HAP-1 (cell line): ENCODE measurements at regions not wholly inside any gene's neighbourhood (a gene's known extent, or its start where the extent isn't known, plus 50 kb on each side); places are given as distances from the start of the nearest gene placed in this dataset.

ENCODE experiments used
- DNase-seq, 2 experiments: peaks; one replicate each; pipeline ENCODE4 v3.0.0-alpha.2; 2016 to 2020; ENCODE audit warnings: low spot score in 2 of 2
- H3K27me3 ChIP-seq: fragments of 250-450 bp; sonication (Bioruptor Pico); 2 replicates; pipeline ENCODE4 v1.5.1; 2020; ENCODE audit warnings: low read depth, mild to moderate bottlenecking, moderate library complexity
- H3K36me3 ChIP-seq: fragments of 250-450 bp; sonication (Bioruptor Pico); replicated peaks from 2 replicates; pipeline ENCODE4 v1.5.1; 2020; ENCODE audit warnings: mild to moderate bottlenecking
- H3K4me1 ChIP-seq: fragments of 250-450 bp; sonication (Bioruptor Pico); 2 replicates; pipeline ENCODE4 v1.5.1; 2020; ENCODE audit warnings: mild to moderate bottlenecking
- H3K4me3 ChIP-seq: fragments of 250-450 bp; sonication (Bioruptor Pico); 2 replicates; pipeline ENCODE4 v1.5.1; 2020; ENCODE audit warnings: mild to moderate bottlenecking, moderate library complexity
- H3K9me3 ChIP-seq: fragments of 250-450 bp; sonication (Bioruptor Pico); 2 replicates; pipeline ENCODE4 v1.5.1; 2020; ENCODE audit warnings: mild to moderate bottlenecking, moderate library complexity
- in situ Hi-C: fragments of 300-500 bp; cut with MboI; formaldehyde crosslinking; loops from 3 replicates; pipeline ENCODE4 v1.14.3; 2020; ENCODE audit warnings: low sequenced_read_pairs, inconsistent platforms, mixed read lengths

DNA sequence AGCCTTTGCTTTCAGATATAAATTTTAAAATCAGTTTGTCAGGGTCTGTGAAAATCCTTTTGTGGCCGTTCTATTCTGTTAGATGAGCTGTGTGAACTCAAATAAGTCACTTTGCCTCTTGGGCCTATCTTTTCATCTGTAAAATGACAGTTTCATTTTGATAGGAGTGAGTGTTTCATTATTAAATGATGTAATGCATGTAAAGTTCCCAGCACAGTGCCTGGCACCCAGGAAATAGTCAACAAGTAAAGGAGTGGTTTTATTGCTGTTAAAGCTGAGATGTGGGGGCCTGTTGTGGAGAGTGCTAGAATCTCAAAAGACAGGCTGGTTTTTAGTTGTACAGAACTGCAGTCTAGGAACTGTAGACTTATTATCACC, 394.5 kb upstream of the CFAP20DC start:
- no peaks in the 10 kb centered on the region for H3K4me1 ChIP-seq
- no peaks in the 10 kb centered on the region for H3K9me3 ChIP-seq
- H3K36me3 ChIP-seq, result no peaks in the 10 kb centered on the region
- no peak for DNase-seq
- no peaks in the 10 kb centered on the region for H3K27me3 ChIP-seq
- H3K4me3 ChIP-seq, result no peak overlapping the region
- in situ Hi-C loops, result no loop called here

- in situ Hi-C loops, result no loop called here
- no peak overlapping the region for H3K4me3 ChIP-seq
- no peaks in the 10 kb centered on the region for H3K36me3 ChIP-seq
- H3K9me3 ChIP-seq, result no peaks in the 10 kb centered on the region
- DNase-seq, result no peak
- H3K27me3 ChIP-seq, result no peaks in the 10 kb centered on the region
- H3K4me1 ChIP-seq, result no peaks in the 10 kb centered on the region
Observed at GRCh38 chr3:59443618-59444293, 393.9 kb upstream of the CFAP20DC start.

DNA sequence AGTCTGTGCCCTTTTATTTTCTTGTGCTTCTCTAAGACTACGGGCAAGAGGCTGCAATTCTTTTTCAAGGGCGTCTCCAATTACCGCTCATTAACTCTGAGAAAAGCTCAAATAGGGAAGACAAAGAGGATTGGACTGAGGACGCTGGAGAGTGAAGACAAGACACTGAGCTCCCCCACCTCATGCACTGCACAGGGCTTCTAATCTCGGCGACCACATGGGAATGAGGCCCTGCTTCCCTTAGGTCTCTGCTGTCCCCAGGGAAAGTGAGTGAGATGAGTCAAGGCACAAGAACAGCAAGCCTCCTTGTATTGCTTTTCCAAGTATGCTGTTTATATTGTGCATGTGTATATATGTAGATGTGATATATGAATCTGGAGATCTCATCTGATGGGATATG, 392.2 kb upstream of the CFAP20DC start:
- Histone ChIP-seq H3K36me3 (no peaks in the 10 kb centered on the region), H3K4me1 (no peaks in the 10 kb centered on the region), H3K9me3 (no peaks in the 10 kb centered on the region), H3K27me3 (no peaks in the 10 kb centered on the region), H3K4me3 (no peak overlapping the region)
- no peak for DNase-seq
- in situ Hi-C loops, result no loop called here

GRCh38 chr3:59440285-59441028, 390.6 kb upstream of the CFAP20DC start:
- in situ Hi-C loops, result no loop called here
- no peak overlapping the region for H3K4me3 ChIP-seq
- H3K4me1 ChIP-seq, result no peaks in the 10 kb centered on the region
- H3K27me3 ChIP-seq, result no peaks in the 10 kb centered on the region
- peak in 1 of 2 experiments; percentile 10 for DNase-seq
- no peaks in the 10 kb centered on the region for H3K36me3 ChIP-seq
- H3K9me3 ChIP-seq, result no peaks in the 10 kb centered on the region

DNA sequence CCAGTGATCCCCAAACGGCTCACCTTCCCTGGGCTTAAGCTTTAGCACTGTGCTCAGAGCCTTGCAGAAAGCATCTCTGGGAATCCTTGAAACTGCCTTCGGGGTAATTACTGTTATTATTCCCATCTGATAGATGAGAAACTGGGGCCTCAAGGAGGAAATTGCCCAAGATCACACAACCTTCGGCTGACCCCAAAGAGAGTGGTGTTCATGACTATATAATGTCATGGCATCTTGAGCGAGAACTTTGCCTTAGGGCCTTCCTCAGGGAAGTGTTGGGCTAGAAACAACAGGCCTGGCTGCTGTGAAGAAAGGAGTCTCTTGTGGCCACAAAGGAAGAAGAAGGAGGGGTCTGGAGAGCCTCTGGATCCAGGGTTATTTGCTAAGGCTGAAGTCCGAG, 388.7 kb upstream of the CFAP20DC start:
- Histone ChIP-seq H3K27me3 (no peaks in the 10 kb centered on the region), H3K9me3 (no peaks in the 10 kb centered on the region), H3K36me3 (no peaks in the 10 kb centered on the region), H3K4me3 (no peak overlapping the region), H3K4me1 (no peaks in the 10 kb centered on the region)
- in situ Hi-C loops, result no loop called here
- DNase-seq, result no peak

- H3K4me3 ChIP-seq, result no peak overlapping the region
- no peak for DNase-seq
- no peaks in the 10 kb centered on the region for H3K27me3 ChIP-seq
- H3K36me3 ChIP-seq, result no peaks in the 10 kb centered on the region
- in situ Hi-C loops, result no loop called here
- H3K9me3 ChIP-seq, result no peaks in the 10 kb centered on the region
- no peaks in the 10 kb centered on the region for H3K4me1 ChIP-seq
Observed at GRCh38 chr3:59436164-59436958, 386.5 kb upstream of the CFAP20DC start.

- H3K4me1 ChIP-seq, result no peaks in the 10 kb centered on the region
- no peaks in the 10 kb centered on the region for H3K36me3 ChIP-seq
- no peaks in the 10 kb centered on the region for H3K9me3 ChIP-seq
- no peak overlapping the region for H3K4me3 ChIP-seq
- no peaks in the 10 kb centered on the region for H3K27me3 ChIP-seq
- no peak for DNase-seq
- in situ Hi-C loops, result no loop called here
Observed at GRCh38 chr3:59433546-59433945, 383.7 kb upstream of the CFAP20DC start.

DNA sequence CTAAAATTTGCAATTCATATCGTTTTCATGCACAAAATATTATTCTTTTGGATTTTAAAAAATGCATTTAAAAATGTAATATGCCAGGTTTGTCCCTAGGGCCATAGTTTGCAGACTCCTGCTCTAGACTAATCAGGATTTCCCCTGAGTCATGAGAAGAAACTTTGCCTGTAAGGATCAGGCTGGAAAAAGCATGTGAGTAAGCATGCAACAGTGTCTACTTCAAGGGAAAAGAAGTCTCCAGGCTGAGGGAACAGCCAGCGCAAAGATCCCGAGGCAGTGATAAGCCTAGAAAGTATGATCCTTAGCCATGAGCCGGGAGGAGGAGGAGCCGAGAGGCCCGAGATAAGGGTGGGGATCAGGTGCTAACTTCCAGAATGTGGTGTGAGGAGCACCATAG, 382.8 kb upstream of the CFAP20DC start:
- no peaks in the 10 kb centered on the region for H3K36me3 ChIP-seq
- DNase-seq, result no peak
- no peaks in the 10 kb centered on the region for H3K27me3 ChIP-seq
- no peaks in the 10 kb centered on the region for H3K9me3 ChIP-seq
- in situ Hi-C loops, result no loop called here
- H3K4me1 ChIP-seq, result no peaks in the 10 kb centered on the region
- H3K4me3 ChIP-seq, result no peak overlapping the region

DNA sequence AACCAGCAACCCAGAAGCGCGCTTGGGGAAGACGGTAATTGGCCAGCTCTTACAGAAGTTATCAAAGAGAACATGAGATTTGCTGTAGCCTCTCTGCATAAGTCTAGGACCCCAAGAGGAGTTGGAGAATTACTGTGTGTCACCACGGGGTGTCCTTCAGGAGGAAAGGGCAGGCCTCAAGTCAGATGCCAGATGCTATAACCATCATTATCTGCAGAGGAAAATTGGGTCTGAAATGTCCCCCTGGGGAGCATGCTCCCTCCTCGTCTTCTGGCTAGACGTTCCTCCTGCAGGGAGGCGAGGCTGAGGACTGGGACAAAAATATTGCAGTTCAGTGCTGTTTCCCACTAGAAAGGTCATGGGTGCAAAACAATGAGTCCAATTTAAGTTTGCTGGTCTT, 380.5 kb upstream of the CFAP20DC start:
- DNase-seq, result no peak
- no peaks in the 10 kb centered on the region for H3K27me3 ChIP-seq
- H3K4me1 ChIP-seq, result no peaks in the 10 kb centered on the region
- H3K9me3 ChIP-seq, result no peaks in the 10 kb centered on the region
- H3K4me3 ChIP-seq, result no peak overlapping the region
- no peaks in the 10 kb centered on the region for H3K36me3 ChIP-seq
- in situ Hi-C loops, result no loop called here

- Histone ChIP-seq H3K4me1 (no peaks in the 10 kb centered on the region), H3K27me3 (no peaks in the 10 kb centered on the region), H3K9me3 (no peaks in the 10 kb centered on the region), H3K36me3 (no peaks in the 10 kb centered on the region), H3K4me3 (no peak overlapping the region)
- in situ Hi-C loops, result no loop called here
- no peak for DNase-seq
Observed at GRCh38 chr3:59429198-59429597, 379.4 kb upstream of the CFAP20DC start.

GRCh38 chr3:59426821-59427565, 377.2 kb upstream of the CFAP20DC start:
- in situ Hi-C loops, result no loop called here
- Histone ChIP-seq H3K27me3 (no peaks in the 10 kb centered on the region), H3K4me3 (no peak overlapping the region), H3K9me3 (no peaks in the 10 kb centered on the region), H3K4me1 (no peaks in the 10 kb centered on the region), H3K36me3 (no peaks in the 10 kb centered on the region)
- no peak for DNase-seq

DNA sequence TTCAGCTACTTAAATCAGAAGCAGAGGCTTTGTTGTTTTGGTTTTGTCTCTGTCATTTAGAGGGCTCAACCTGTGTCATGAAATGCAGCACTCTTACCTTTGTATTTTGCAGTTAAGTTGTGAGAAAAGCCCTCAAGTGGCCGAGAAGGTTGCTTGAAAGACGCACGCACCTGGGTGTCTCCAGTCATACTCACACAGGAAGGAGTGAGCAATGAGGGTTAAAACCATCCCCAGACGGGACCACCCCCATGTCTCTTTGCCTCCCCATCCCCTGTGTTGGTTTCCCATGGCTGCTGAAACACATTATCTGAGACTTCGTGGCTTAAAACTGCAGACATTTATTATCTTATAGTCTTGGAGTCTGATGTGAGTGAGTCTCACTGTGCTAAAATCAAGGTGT, 376.1 kb upstream of the CFAP20DC start:
- no peaks in the 10 kb centered on the region for H3K4me1 ChIP-seq

GRCh38 chr3:59425371-59425770, 375.5 kb upstream of the CFAP20DC start:
- no peaks in the 10 kb centered on the region for H3K9me3 ChIP-seq
- no peaks in the 10 kb centered on the region for H3K27me3 ChIP-seq
- no peak overlapping the region for H3K4me3 ChIP-seq
- no peak for DNase-seq
- no peaks in the 10 kb centered on the region for H3K4me1 ChIP-seq
- in situ Hi-C loops, result no loop called here
- H3K36me3 ChIP-seq, result no peaks in the 10 kb centered on the region

More for the DNA sequence above, 376.1 kb upstream of the CFAP20DC start:
- Histone ChIP-seq H3K36me3 (no peaks in the 10 kb centered on the region), H3K4me3 (no peak overlapping the region), H3K9me3 (no peaks in the 10 kb centered on the region), H3K27me3 (no peaks in the 10 kb centered on the region)
- in situ Hi-C loops, result no loop called here
- no peak for DNase-seq
